CD14-positive monocyte (primary cell): ENCODE measurements at regions not wholly inside any gene's neighbourhood (a gene's known extent, or its start where the extent isn't known, plus 50 kb on each side); places are given as distances from the start of the nearest gene placed in this dataset.
A peak's percentile ranks its signal among the peaks of the same experiment; 100 is the strongest.

ENCODE experiments used
- DNase-seq, 3 donors: peaks; one replicate each; pipeline ENCODE4 v3.0.0-alpha.2; 2011 to 2022
- H2AFZ ChIP-seq: 2 replicates; pipeline ENCODE4 v1.6.0; 2012; ENCODE audit warnings: mild to moderate bottlenecking, low read depth, low read length, inconsistent platforms; ENCODE audit not compliant: insufficient read depth, poor library complexity, severe bottlenecking
- H3K27ac ChIP-seq, 2 donors: 1 replicate in 1 of 2; 2 replicates in 1 of 2; pipeline ENCODE4 v1.5.1; 2012 to 2013; ENCODE audit warnings: low read length in 2 of 2, control low read depth in 1 of 2, inconsistent platforms in 1 of 2, low read depth in 1 of 2, mild to moderate bottlenecking in 1 of 2
- H3K27me3 ChIP-seq, 2 donors: one replicate each; pipeline versions ENCODE4 v1.6.0 to v1.6.1; 2011 to 2013; ENCODE audit warnings: low read length in 2 of 2; ENCODE audit not compliant: control insufficient read depth in 2 of 2, insufficient read depth in 2 of 2
- H3K36me3 ChIP-seq, 2 donors: replicated peaks in 1 of 2; 1 replicate in 1 of 2; 2 replicates in 1 of 2; pipeline versions ENCODE4 v1.5.1 to v1.6.1; 2012 to 2013; ENCODE audit warnings: low read length in 2 of 2, control low read depth in 1 of 2, inconsistent platforms in 1 of 2, mild to moderate bottlenecking in 1 of 2; ENCODE audit not compliant: insufficient read depth in 2 of 2, control insufficient read depth in 1 of 2
- H3K4me1 ChIP-seq, 2 donors: 1 replicate in 1 of 2; 2 replicates in 1 of 2; pipeline versions ENCODE4 v1.5.1 to v1.6.1; 2012 to 2013; ENCODE audit warnings: low read length in 2 of 2, control low read depth in 1 of 2, inconsistent platforms in 1 of 2, mild to moderate bottlenecking in 1 of 2, moderate library complexity in 1 of 2; ENCODE audit not compliant: insufficient read depth in 2 of 2, control insufficient read depth in 1 of 2
- H3K4me2 ChIP-seq: replicated peaks from 2 replicates; pipeline ENCODE3; 2012; ENCODE audit warnings: low read length, moderate library complexity, mild to moderate bottlenecking; ENCODE audit not compliant: poor library complexity, severe bottlenecking; ENCODE audit errors: extremely low read depth
- H3K4me3 ChIP-seq, 3 experiments: fragments of 200-600 bp in 1 of 3; sonication (generic) in 1 of 3; replicated peaks in 1 of 3; 1 replicate in 2 of 3; 2 replicates in 1 of 3; pipeline ENCODE4 v1.5.1; 2011 to 2013; ENCODE audit warnings: low read length in 3 of 3, mild to moderate bottlenecking in 3 of 3, control low read depth in 2 of 3, low read depth in 2 of 3, inconsistent platforms in 1 of 3, moderate library complexity in 1 of 3
- H3K79me2 ChIP-seq: 2 replicates; pipeline ENCODE4 v1.6.0; 2012; ENCODE audit warnings: mild to moderate bottlenecking, control low read depth, inconsistent platforms, low read length, moderate library complexity; ENCODE audit not compliant: insufficient read depth
- H3K9ac ChIP-seq: 2 replicates; pipeline ENCODE4 v1.6.0; 2017; ENCODE audit warnings: low read length, mild to moderate bottlenecking; ENCODE audit not compliant: insufficient read depth, poor library complexity, severe bottlenecking
- H3K9me3 ChIP-seq, 2 donors: replicated peaks in 1 of 2; 1 replicate in 1 of 2; 2 replicates in 1 of 2; pipeline versions ENCODE4 v1.5.1 to v1.6.1; 2012 to 2013; ENCODE audit warnings: low read length in 2 of 2, control low read depth in 1 of 2; ENCODE audit not compliant: control insufficient read depth in 1 of 2, insufficient read depth in 1 of 2
- H4K20me1 ChIP-seq: 2 replicates; pipeline ENCODE4 v1.6.0; 2012; ENCODE audit warnings: mild to moderate bottlenecking, low read length, control low read depth, moderate library complexity; ENCODE audit not compliant: insufficient read depth
- H3K27ac Mint-ChIP-seq, 7 donors: one replicate each; pipeline ENCODE4 v1.8.0; 2020; ENCODE audit warnings: mild to moderate bottlenecking in 7 of 7, mixed read lengths in 7 of 7, moderate library complexity in 6 of 7, inconsistent platforms in 2 of 7
- H3K27me3 Mint-ChIP-seq, 3 donors: one replicate each; pipeline ENCODE4 v1.8.0; 2021 to 2022; ENCODE audit warnings: low read depth in 3 of 3, mild to moderate bottlenecking in 3 of 3, mixed read lengths in 3 of 3, moderate library complexity in 3 of 3, inconsistent platforms in 1 of 3
- H3K36me3 Mint-ChIP-seq, 2 donors: one replicate each; pipeline ENCODE4 v1.8.0; 2020; ENCODE audit warnings: mixed read lengths in 2 of 2, inconsistent platforms in 1 of 2, mild to moderate bottlenecking in 1 of 2
- H3K4me1 Mint-ChIP-seq: one replicate; pipeline ENCODE4 v1.8.0; 2020; ENCODE audit warnings: mild to moderate bottlenecking, mixed read lengths
- H3K4me3 Mint-ChIP-seq, 2 donors: one replicate each; pipeline ENCODE4 v1.8.0; 2020; ENCODE audit warnings: mild to moderate bottlenecking in 2 of 2, mixed read lengths in 2 of 2, moderate library complexity in 1 of 2
- H3K9me3 Mint-ChIP-seq, 7 donors: one replicate each; pipeline ENCODE4 v1.8.0; 2020 to 2022; ENCODE audit warnings: mixed read lengths in 7 of 7, mild to moderate bottlenecking in 6 of 7, moderate library complexity in 6 of 7, inconsistent platforms in 2 of 7
- CTCF ChIP-seq: fragments of 200-600 bp; IDR thresholded peaks from one replicate; pipeline ENCODE4 v1.8.0; 2022; ENCODE audit warnings: antibody characterized with exemption, mild to moderate bottlenecking
- WGBS: methylation state at CpG from one replicate; pipeline ENCODE4 v1.1.5; 2013; ENCODE audit warnings: missing lambda C conversion rate; ENCODE audit not compliant: insufficient coverage; 5-methylcytosine and 5-hydroxymethylcytosine counted together
- intact Hi-C, 2 donors: fragments of 100-400 bp; cut with micrococcal nuclease; formaldehyde crosslinking; loops; one replicate each; pipeline versions ENCODE4 v1.15.0 to v1.15.1; 2023

GRCh38 chr16:6149031-6149430 lies 1051.4 kb upstream of the EEF2KMT start:
- TF ChIP-seq CTCF, result no peak
- intact Hi-C loops, result no loop called here
- no peak overlapping the region for H3K27ac ChIP-seq
- no peaks in the 10 kb centered on the region for H3K79me2 ChIP-seq
- H2AFZ ChIP-seq, result no peak overlapping the region
- no peak overlapping the region for H3K4me2 ChIP-seq
- Mint-ChIP-seq H3K9me3 (peaks cover 2 to 15% (median 7%) of the 10 kb centered on the region in 7 donors), H3K27ac (no peak overlapping the region), H3K27me3 (peaks cover 0 to 2% (median 0%) of the 10 kb centered on the region in 3 donors), H3K36me3 (no peaks in the 10 kb centered on the region), H3K4me1 (no peaks in the 10 kb centered on the region), H3K4me3 (no peak overlapping the region)
- 84% methylated on average over 9 of the region's 10 CpGs for WGBS
- H3K4me3 ChIP-seq, result no peak overlapping the region
- H3K9me3 ChIP-seq, result peaks cover 12 to 13% of the 10 kb centered on the region in 2 donors
- no peak overlapping the region for H3K9ac ChIP-seq
- no peaks in the 10 kb centered on the region for H4K20me1 ChIP-seq
- H3K4me1 ChIP-seq, result no peaks in the 10 kb centered on the region
- H3K27me3 ChIP-seq, result no peaks in the 10 kb centered on the region
- H3K36me3 ChIP-seq, result no peaks in the 10 kb centered on the region
- DNase-seq, result no peak

- Histone ChIP-seq H3K27me3 (no peaks in the 10 kb centered on the region), H3K79me2 (no peaks in the 10 kb centered on the region), H2AFZ (no peak overlapping the region), H4K20me1 (no peaks in the 10 kb centered on the region), H3K9me3 (peaks cover 13 to 14% of the 10 kb centered on the region in 2 donors), H3K4me2 (no peak overlapping the region), H3K27ac (no peak overlapping the region), H3K36me3 (no peaks in the 10 kb centered on the region), H3K4me3 (no peak overlapping the region), H3K4me1 (no peaks in the 10 kb centered on the region), H3K9ac (no peak overlapping the region)
- no peaks in the 10 kb centered on the region for H3K4me1 Mint-ChIP-seq
- intact Hi-C loops, result no loop called here
- no peak overlapping the region for H3K4me3 Mint-ChIP-seq
- no peak for DNase-seq
- no peak for TF ChIP-seq CTCF
- H3K9me3 Mint-ChIP-seq, result peaks cover 2 to 15% (median 7%) of the 10 kb centered on the region in 7 donors
- H3K27me3 Mint-ChIP-seq, result peaks cover 0 to 2% (median 0%) of the 10 kb centered on the region in 3 donors
- no peaks in the 10 kb centered on the region for H3K36me3 Mint-ChIP-seq
- WGBS, result 80% methylated on average over 1 of the region's 2 CpGs
- peak overlapping the region in 1 of 7 donors; percentile 35 for H3K27ac Mint-ChIP-seq
Measured at GRCh38 chr16:6148361-6148760, 1050.8 kb upstream of the EEF2KMT start.
